H9 (cell line): ENCODE measurements at regions not wholly inside any gene's neighbourhood (a gene's known extent, or its start where the extent isn't known, plus 50 kb on each side); places are given as distances from the start of the nearest gene placed in this dataset.

ENCODE experiments used
- DNase-seq: peaks from one replicate; pipeline ENCODE4 v3.0.0-alpha.2; 2017
- H2AFZ ChIP-seq: one replicate; pipeline ENCODE4 v1.6.1; 2013; ENCODE audit warnings: mild to moderate bottlenecking, low read length, control low read depth, moderate library complexity
- H2AK5ac ChIP-seq: 2 replicates; pipeline ENCODE4 v1.6.1; 2013; ENCODE audit warnings: low read length, control low read depth, mixed read lengths; ENCODE audit not compliant: insufficient read length
- H2BK120ac ChIP-seq: one replicate; pipeline ENCODE4 v1.6.1; 2013; ENCODE audit warnings: low read depth, mild to moderate bottlenecking, low read length, control low read depth, inconsistent platforms; ENCODE audit not compliant: poor library complexity, severe bottlenecking
- H2BK12ac ChIP-seq: 2 replicates; pipeline ENCODE4 v1.6.1; 2013; ENCODE audit warnings: low read length, control low read depth, mixed read lengths, low read depth; ENCODE audit not compliant: insufficient read length
- H2BK15ac ChIP-seq: 2 replicates; pipeline ENCODE4 v1.6.1; 2013; ENCODE audit warnings: low read depth, low read length, control low read depth
- H2BK20ac ChIP-seq: one replicate; pipeline ENCODE4 v1.6.1; 2013; ENCODE audit warnings: low read depth, mild to moderate bottlenecking, low read length, control low read depth, inconsistent platforms; ENCODE audit not compliant: poor library complexity, severe bottlenecking
- H2BK5ac ChIP-seq: 2 replicates; pipeline ENCODE4 v1.6.1; 2013; ENCODE audit warnings: low read length, control low read depth, mixed read lengths; ENCODE audit not compliant: insufficient read length
- H3K14ac ChIP-seq: 2 replicates; pipeline ENCODE4 v1.6.1; 2013; ENCODE audit warnings: low read length, control low read depth; ENCODE audit not compliant: insufficient read depth
- H3K18ac ChIP-seq: 2 replicates; pipeline ENCODE4 v1.6.1; 2013; ENCODE audit warnings: low read depth, mild to moderate bottlenecking, mixed read lengths, low read length, control low read depth; ENCODE audit not compliant: insufficient read length
- H3K23ac ChIP-seq: 2 replicates; pipeline ENCODE4 v1.6.1; 2013; ENCODE audit warnings: low read length, control low read depth, mixed read lengths, low read depth; ENCODE audit not compliant: insufficient read length
- H3K23me2 ChIP-seq: 2 replicates; pipeline ENCODE4 v1.6.1; 2013; ENCODE audit warnings: low read depth, mild to moderate bottlenecking, mixed read lengths, low read length, control low read depth; ENCODE audit not compliant: insufficient read length, poor library complexity, severe bottlenecking
- H3K27ac ChIP-seq: 2 replicates; pipeline ENCODE4 v1.5.1; 2013; ENCODE audit warnings: low read length, control low read depth, mixed read lengths, low read depth; ENCODE audit not compliant: insufficient read length
- H3K27me3 ChIP-seq: 2 replicates; pipeline ENCODE4 v1.6.1; 2013; ENCODE audit warnings: low read length, control low read depth, inconsistent platforms; ENCODE audit not compliant: insufficient read depth
- H3K4ac ChIP-seq: 2 replicates; pipeline ENCODE4 v1.6.1; 2013; ENCODE audit warnings: low read depth, mild to moderate bottlenecking, control low read depth, inconsistent platforms, low read length, moderate library complexity
- H3K4me1 ChIP-seq: 2 replicates; pipeline ENCODE4 v1.6.1; 2013; ENCODE audit warnings: low read length, control low read depth, inconsistent platforms; ENCODE audit not compliant: insufficient read depth
- H3K4me2 ChIP-seq: 2 replicates; pipeline ENCODE4 v1.6.1; 2013; ENCODE audit warnings: low read length, control low read depth, mixed read lengths; ENCODE audit not compliant: insufficient read length, insufficient read depth
- H3K56ac ChIP-seq: 2 replicates; pipeline ENCODE4 v1.6.1; 2013; ENCODE audit warnings: low read depth, mild to moderate bottlenecking, mixed read lengths, low read length, control low read depth; ENCODE audit not compliant: insufficient read length
- H3K79me1 ChIP-seq: 2 replicates; pipeline ENCODE4 v1.6.1; 2013; ENCODE audit warnings: low read depth, mild to moderate bottlenecking, moderate library complexity, low read length, control low read depth, inconsistent platforms; ENCODE audit not compliant: insufficient read depth, poor library complexity, severe bottlenecking
- H3K79me2 ChIP-seq: 2 replicates; pipeline ENCODE4 v1.6.1; 2013; ENCODE audit warnings: low read length, control low read depth, inconsistent platforms; ENCODE audit not compliant: insufficient read depth
- H3K9ac ChIP-seq: 2 replicates; pipeline ENCODE4 v1.6.1; 2013; ENCODE audit warnings: low read length, control low read depth, mixed read lengths; ENCODE audit not compliant: insufficient read length; ENCODE audit errors: extremely low read depth
- H3K9me3 ChIP-seq: one replicate; pipeline ENCODE4 v1.6.1; 2013; ENCODE audit warnings: low read depth, low read length, inconsistent platforms; ENCODE audit not compliant: control insufficient read depth
- H3T11ph ChIP-seq: one replicate; pipeline ENCODE4 v1.6.1; 2013; ENCODE audit warnings: mild to moderate bottlenecking, low read length, control low read depth, inconsistent platforms
- H4K20me1 ChIP-seq: one replicate; pipeline ENCODE4 v1.6.1; 2013; ENCODE audit not compliant: control insufficient read depth, insufficient read length, insufficient read depth
- H4K5ac ChIP-seq: 2 replicates; pipeline ENCODE4 v1.6.1; 2013; ENCODE audit warnings: low read depth, mild to moderate bottlenecking, mixed read lengths, low read length, control low read depth; ENCODE audit not compliant: insufficient read length
- H4K8ac ChIP-seq: replicated peaks from 2 replicates; pipeline ENCODE4 v1.6.1; 2013; ENCODE audit warnings: low read length, control low read depth, mixed read lengths, low read depth; ENCODE audit not compliant: insufficient read length
- H4K91ac ChIP-seq: 2 replicates; pipeline ENCODE4 v1.6.1; 2013; ENCODE audit warnings: low read depth, mild to moderate bottlenecking, moderate library complexity, mixed read lengths, low read length, control low read depth; ENCODE audit not compliant: insufficient read length
- H3K27ac Mint-ChIP-seq, 3 experiments: 2 replicates in 2 of 3; 3 replicates in 1 of 3; pipeline ENCODE4 v1.8.0; 2020 to 2021; ENCODE audit warnings: mixed read lengths in 3 of 3, mild to moderate bottlenecking in 1 of 3, moderate library complexity in 1 of 3
- H3K27me3 Mint-ChIP-seq: 2 replicates; pipeline ENCODE4 v1.8.0; 2021; ENCODE audit warnings: low read depth, mild to moderate bottlenecking, moderate library complexity, mixed read lengths
- H3K36me3 Mint-ChIP-seq, 3 experiments: 2 replicates in 2 of 3; 3 replicates in 1 of 3; pipeline ENCODE4 v1.8.0; 2020 to 2021; ENCODE audit warnings: low read depth in 3 of 3, mixed read lengths in 3 of 3; ENCODE audit not compliant: insufficient read depth in 1 of 3
- H3K4me1 Mint-ChIP-seq, 2 experiments: 2 replicates each; pipeline ENCODE4 v1.8.0; 2020; ENCODE audit warnings: mixed read lengths in 2 of 2
- H3K4me3 Mint-ChIP-seq, 2 experiments: 2 replicates in 1 of 2; 3 replicates in 1 of 2; pipeline ENCODE4 v1.8.0; 2020 to 2021; ENCODE audit warnings: mild to moderate bottlenecking in 2 of 2, mixed read lengths in 2 of 2, moderate library complexity in 1 of 2
- H3K9me3 Mint-ChIP-seq, 2 experiments: 2 replicates in 1 of 2; 3 replicates in 1 of 2; pipeline ENCODE4 v1.8.0; 2020; ENCODE audit warnings: mild to moderate bottlenecking in 2 of 2, mixed read lengths in 2 of 2, moderate library complexity in 1 of 2
- CTCF ChIP-seq: fragments of 200-600 bp; sonication (generic); conservative IDR thresholded peaks from 3 replicates; pipeline ENCODE4 v1.8.0; 2021; ENCODE audit warnings: antibody characterized with exemption, mild to moderate bottlenecking
- WGBS: extraction: QIAGEN DNeasy Blood & Tissue Kit; methylation state at CpG from one replicate; pipeline ENCODE4 v1.1.7; 2013; ENCODE audit warnings: missing lambda C conversion rate, low lambda C conversion rate, mixed read lengths; ENCODE audit not compliant: insufficient read length; ENCODE audit errors: extremely low coverage; 5-methylcytosine and 5-hydroxymethylcytosine counted together

- peaks cover 0 to 2% (median 0%) of the 10 kb centered on the region in 3 experiments; a peak in 1 of 7 replicates for H3K36me3 Mint-ChIP-seq
- Histone ChIP-seq H2BK5ac (no peak overlapping the region), H3K79me2 (no peaks in the 10 kb centered on the region), H3K14ac (no peak overlapping the region), H3K4ac (no peak overlapping the region), H2BK12ac (no peak overlapping the region), H3K27ac (no peak overlapping the region), H2BK120ac (no peak overlapping the region), H3K23ac (no peak overlapping the region), H2AFZ (no peak overlapping the region), H2AK5ac (no peak overlapping the region), H3K23me2 (no peaks in the 10 kb centered on the region), H3K27me3 (no peaks in the 10 kb centered on the region), H4K5ac (no peak overlapping the region), H3T11ph (no peak overlapping the region), H3K9me3 (no peaks in the 10 kb centered on the region), H2BK20ac (no peak overlapping the region), H2BK15ac (no peak overlapping the region), H3K9ac (no peak overlapping the region), H3K4me1 (peaks cover 3% of the 10 kb centered on the region; the same call in 1 of the 2 replicates), H4K8ac (no peak overlapping the region), H4K20me1 (no peaks in the 10 kb centered on the region), H3K56ac (no peak overlapping the region), H4K91ac (no peak overlapping the region), H3K79me1 (no peaks in the 10 kb centered on the region), H3K4me2 (no peak overlapping the region), H3K18ac (no peak overlapping the region)
- no peak overlapping the region for H3K4me3 Mint-ChIP-seq
- H3K27me3 Mint-ChIP-seq, result no peaks in the 10 kb centered on the region
- H3K4me1 Mint-ChIP-seq, result peaks cover 4% of the 10 kb centered on the region in 2 experiments
- peaks cover 2 to 9% of the 10 kb centered on the region in 2 experiments; a peak in 2 of 5 replicates for H3K9me3 Mint-ChIP-seq
- no peak for DNase-seq
- WGBS, result no CpG with 5 or more reads among the region's 3 CpGs
- no peak for TF ChIP-seq CTCF
- no peak overlapping the region for H3K27ac Mint-ChIP-seq
These were observed 633.5 kb downstream of the RFPL4B start for GRCh38 chr6:112980676-112981075.
